ENCODE measurements at regions not wholly inside any gene's neighbourhood (a gene's known extent, or its start where the extent isn't known, plus 50 kb on each side); places are given as distances from the start of the nearest gene placed in this dataset.

DNA sequence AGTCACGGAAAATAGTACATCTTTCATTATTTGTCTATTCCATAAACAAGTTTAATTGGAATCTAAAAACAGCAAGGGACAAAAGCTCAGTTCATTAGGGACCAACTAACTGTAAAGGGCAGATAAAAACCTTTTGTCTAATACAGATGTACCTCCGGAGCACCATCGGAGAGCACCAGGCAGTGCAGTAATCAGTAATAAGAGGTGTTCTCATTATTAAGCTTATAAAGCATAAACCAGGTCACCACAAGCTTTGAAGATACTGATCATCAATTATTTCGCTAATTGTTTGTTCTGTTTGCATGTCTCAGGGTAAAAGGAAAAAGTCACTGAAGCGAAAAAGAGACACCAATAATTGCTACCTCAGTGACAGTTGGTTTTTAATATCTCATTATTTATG lies 207.3 kb upstream of the PRKD1 start:
- no peaks in the 10 kb centered on the region for H3K9me3 ChIP-seq
- DNase-seq (no peak), ATAC-seq (no peak)
- H3K36me3 ChIP-seq, result no peaks in the 10 kb centered on the region
- TF ChIP-seq CTCF (IDR thresholded peaks at IDR 0.05), result no peak
- no peaks in the 10 kb centered on the region for H3K4me1 ChIP-seq
- no peaks in the 10 kb centered on the region for H3K27me3 ChIP-seq
- H3K4me3 ChIP-seq, result no peak overlapping the region
- intact Hi-C loops (cut with DNase I), result no loop called here
- no peak overlapping the region for H3K27ac ChIP-seq

DNA sequence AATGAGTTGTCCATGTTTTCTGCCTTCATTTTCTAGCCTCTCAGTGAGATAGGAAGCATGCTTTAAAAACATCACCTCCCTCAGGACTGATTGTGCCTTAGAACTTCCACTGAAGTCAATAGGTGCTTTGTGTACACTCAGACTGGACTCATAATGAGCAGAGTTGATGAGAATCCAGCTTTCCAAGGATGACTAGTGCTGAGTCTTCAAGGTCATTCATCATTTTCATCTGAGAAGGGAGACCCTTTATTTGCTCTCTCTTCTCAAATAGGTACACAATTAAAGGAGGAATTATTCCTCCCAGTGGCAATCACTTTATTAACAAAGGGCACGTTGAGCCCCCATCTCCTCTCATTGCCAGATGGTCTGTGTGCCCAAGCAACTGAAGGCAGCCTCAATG lies 210.9 kb upstream of the PRKD1 start:
- Histone ChIP-seq H3K27me3 (no peaks in the 10 kb centered on the region), H3K36me3 (no peaks in the 10 kb centered on the region), H3K9me3 (no peaks in the 10 kb centered on the region), H3K4me3 (no peak overlapping the region), H3K27ac (no peak overlapping the region), H3K4me1 (no peaks in the 10 kb centered on the region)
- intact Hi-C loops (cut with DNase I), result no loop called here
- DNase-seq (no peak), ATAC-seq (no peak)
- TF ChIP-seq CTCF (IDR thresholded peaks at IDR 0.05), result no peak

- intact Hi-C loops (cut with DNase I), result no loop called here
- no peak overlapping the region for H3K27ac ChIP-seq
- no peaks in the 10 kb centered on the region for H3K4me1 ChIP-seq
- TF ChIP-seq CTCF (IDR thresholded peaks at IDR 0.05), result no peak
- no peaks in the 10 kb centered on the region for H3K36me3 ChIP-seq
- H3K9me3 ChIP-seq, result peaks cover 11% of the 10 kb centered on the region
- no peaks in the 10 kb centered on the region for H3K27me3 ChIP-seq
- DNase-seq, result no peak
- no peak overlapping the region for H3K4me3 ChIP-seq
- no peak for ATAC-seq
Observed at GRCh38 chr14:30142216-30142615, 214.6 kb upstream of the PRKD1 start.

DNA sequence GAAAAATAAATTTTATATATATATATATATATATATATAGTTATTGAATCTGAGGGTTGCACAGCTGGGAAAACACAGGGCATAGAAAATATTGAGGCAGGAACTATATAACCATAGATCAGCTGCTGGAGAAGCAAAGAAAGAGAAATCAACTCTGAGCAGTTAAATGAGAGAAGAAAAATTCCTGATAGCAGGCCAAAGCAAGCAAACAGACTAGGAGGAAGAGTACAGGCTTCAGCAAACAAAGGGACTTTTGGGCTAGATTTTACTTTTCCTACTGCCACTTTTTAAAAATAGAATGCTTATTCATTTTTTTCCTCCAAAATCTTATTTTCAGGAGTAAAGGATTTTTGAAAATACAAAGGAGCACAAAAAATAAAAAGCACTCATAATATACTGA lies 216.0 kb upstream of the PRKD1 start:
- no peak for ATAC-seq

DNA sequence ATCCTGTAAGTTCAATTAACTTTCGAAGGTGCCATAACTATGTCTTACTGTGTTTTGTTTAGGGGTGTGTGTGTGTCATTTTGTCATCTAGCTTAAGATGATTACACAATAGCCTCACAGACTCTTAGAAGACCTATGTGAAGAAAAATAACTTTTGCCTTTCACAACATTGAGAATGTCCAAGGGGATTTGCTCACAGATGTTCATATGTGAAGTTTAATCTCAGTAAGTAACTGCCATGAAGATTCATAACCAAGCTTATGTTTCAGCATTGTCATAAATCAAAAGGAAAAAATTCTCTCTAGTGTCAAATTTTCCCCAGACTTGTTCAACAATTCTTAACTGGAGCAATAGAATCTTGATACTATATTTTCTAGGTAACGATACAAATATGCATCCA lies 226.1 kb upstream of the PRKD1 start:
- intact Hi-C loops (cut with DNase I), result no loop called here
- ATAC-seq, result no peak
- TF ChIP-seq CTCF (IDR thresholded peaks at IDR 0.05), result no peak

More for the DNA sequence above, 216.0 kb upstream of the PRKD1 start:
- intact Hi-C loops (cut with DNase I), result no loop called here
- H3K27me3 ChIP-seq, result no peaks in the 10 kb centered on the region
- no peaks in the 10 kb centered on the region for H3K36me3 ChIP-seq
- no peak overlapping the region for H3K4me3 ChIP-seq
- no peaks in the 10 kb centered on the region for H3K4me1 ChIP-seq
- DNase-seq, result no peak
- TF ChIP-seq CTCF (IDR thresholded peaks at IDR 0.05), result no peak
- no peak overlapping the region for H3K27ac ChIP-seq
- H3K9me3 ChIP-seq, result peaks cover 11% of the 10 kb centered on the region

GRCh38 chr14:30156571-30156970 lies 228.9 kb upstream of the PRKD1 start:
- intact Hi-C loops (cut with DNase I), result no loop called here
- Histone ChIP-seq H3K4me3 (no peak overlapping the region), H3K36me3 (no peaks in the 10 kb centered on the region), H3K27ac (no peak overlapping the region), H3K4me1 (no peaks in the 10 kb centered on the region), H3K9me3 (no peaks in the 10 kb centered on the region), H3K27me3 (no peaks in the 10 kb centered on the region)
- ATAC-seq (no peak), DNase-seq (no peak)
- TF ChIP-seq CTCF (IDR thresholded peaks at IDR 0.05), result no peak

More for the DNA sequence above, 226.1 kb upstream of the PRKD1 start:
- no peak for DNase-seq
- H3K9me3 ChIP-seq, result no peaks in the 10 kb centered on the region
- H3K27ac ChIP-seq, result no peak overlapping the region
- no peaks in the 10 kb centered on the region for H3K27me3 ChIP-seq
- no peaks in the 10 kb centered on the region for H3K4me1 ChIP-seq
- no peaks in the 10 kb centered on the region for H3K36me3 ChIP-seq
- no peak overlapping the region for H3K4me3 ChIP-seq
